WTC11 (cell line): ENCODE measurements at regions not wholly inside any gene's neighbourhood (a gene's known extent, or its start where the extent isn't known, plus 50 kb on each side); places are given as distances from the start of the nearest gene placed in this dataset.

Source experiments
- ATAC-seq: fragments of 200-7000 bp; cut with Tn5 transposase; 2 replicates; pipeline ENCODE4 v1.10.0; 2021; ENCODE audit warnings: mild to moderate bottlenecking, moderate library complexity
- CTCF ChIA-PET: fragments of 300-600 bp; sonication (Branson Sonifier 250); formaldehyde crosslinking; loops from one replicate; lab custom pipeline; 2021; ENCODE audit warnings: antibody characterized with exemption; lab: Charles Lee
- POLR2A ChIA-PET: fragments of 350-600 bp; sonication (Branson Sonifier 250); formaldehyde crosslinking; loops from one replicate; lab custom pipeline; 2021; ENCODE audit warnings: antibody characterized with exemption; lab: Charles Lee
- DNase-seq: peaks from one replicate; pipeline ENCODE4 v3.0.0; 2021; ENCODE audit warnings: low spot score
- H3K27ac Mint-ChIP-seq: 2 replicates; pipeline ENCODE4 v1.8.0; 2021; ENCODE audit warnings: mixed read lengths
- H3K27me3 Mint-ChIP-seq: 2 replicates; pipeline ENCODE4 v1.8.0; 2021; ENCODE audit warnings: low read depth, mild to moderate bottlenecking, moderate library complexity, mixed read lengths
- H3K36me3 Mint-ChIP-seq: 2 replicates; pipeline ENCODE4 v1.8.0; 2021; ENCODE audit warnings: mixed read lengths
- H3K4me1 Mint-ChIP-seq: 2 replicates; pipeline ENCODE4 v1.8.0; 2022; ENCODE audit warnings: mixed read lengths
- H3K4me3 Mint-ChIP-seq: 2 replicates; pipeline ENCODE4 v1.8.0; 2021; ENCODE audit warnings: mild to moderate bottlenecking, moderate library complexity, mixed read lengths
- H3K9me3 Mint-ChIP-seq: 2 replicates; pipeline ENCODE4 v1.8.0; 2021; ENCODE audit warnings: mixed read lengths
- AR ChIP-seq: fragments of 250-450 bp; sonication (Bioruptor Pico); IDR thresholded peaks from 2 replicates; pipeline ENCODE4 v1.9.0; 2021; ENCODE audit warnings: mild to moderate bottlenecking
- ERG ChIP-seq: fragments of 250-450 bp; sonication (Bioruptor Pico); IDR thresholded peaks from 2 replicates; pipeline ENCODE4 v1.8.0; 2021; ENCODE audit warnings: mild to moderate bottlenecking
- ETV6 ChIP-seq: sonication (generic); formaldehyde crosslinking; IDR thresholded peaks from 2 replicates; pipeline ENCODE4 v1.8.1; 2022; ENCODE audit warnings: mild to moderate bottlenecking, missing genetic modification reagents
- IRF2 ChIP-seq: sonication (generic); formaldehyde crosslinking; IDR thresholded peaks from 2 replicates; pipeline ENCODE4 v1.8.0; 2022; ENCODE audit warnings: low read depth, missing genetic modification reagents, borderline replicate concordance
- MXD4 ChIP-seq: fragments of 250-450 bp; sonication (Bioruptor Pico); IDR thresholded peaks from 2 replicates; pipeline ENCODE4 v1.8.0; 2021; ENCODE audit warnings: mild to moderate bottlenecking, moderate library complexity, borderline replicate concordance
- NFATC4 ChIP-seq: fragments of 250-450 bp; sonication (Bioruptor Pico); IDR thresholded peaks from 2 replicates; pipeline ENCODE4 v1.9.0; 2021; ENCODE audit warnings: mild to moderate bottlenecking
- SP1 ChIP-seq: sonication (generic); formaldehyde crosslinking; conservative IDR thresholded peaks from 2 replicates; pipeline ENCODE4 v1.8.1; 2022; ENCODE audit warnings: missing genetic modification reagents
- STAT6 ChIP-seq: sonication (generic); formaldehyde crosslinking; conservative IDR thresholded peaks from 2 replicates; pipeline ENCODE4 v1.8.1; 2023; ENCODE audit warnings: mild to moderate bottlenecking, low read depth, missing genetic modification reagents, moderate library complexity
- USF1 ChIP-seq: sonication (generic); formaldehyde crosslinking; IDR thresholded peaks from 2 replicates; pipeline ENCODE4 v1.8.0; 2022; ENCODE audit warnings: mild to moderate bottlenecking, missing genetic modification reagents
- ZNF121 ChIP-seq: sonication (generic); formaldehyde crosslinking; IDR thresholded peaks from 2 replicates; pipeline ENCODE4 v1.8.0; 2023; ENCODE audit warnings: missing genetic modification reagents
- ZNF219 ChIP-seq: sonication (generic); formaldehyde crosslinking; IDR thresholded peaks from 2 replicates; pipeline ENCODE4 v1.8.0; 2023; ENCODE audit warnings: missing genetic modification reagents, mild to moderate bottlenecking, borderline replicate concordance
- ZNF232 ChIP-seq: sonication (generic); formaldehyde crosslinking; IDR thresholded peaks from 2 replicates; pipeline ENCODE4 v1.8.0; 2022; ENCODE audit warnings: mild to moderate bottlenecking, missing genetic modification reagents
- ZNF263 ChIP-seq: sonication (generic); formaldehyde crosslinking; IDR thresholded peaks from 2 replicates; pipeline ENCODE4 v1.8.1; 2022; ENCODE audit warnings: low read depth, mild to moderate bottlenecking, moderate library complexity, missing genetic modification reagents
- TF ChIP-seq, protein P1 (sequence below): sonication (generic); formaldehyde crosslinking; IDR thresholded peaks from 2 replicates; pipeline ENCODE4 v1.8.1; 2022; ENCODE audit warnings: low read depth, missing genetic modification reagents, borderline replicate concordance
- TF ChIP-seq, protein P2 (sequence below): sonication (generic); formaldehyde crosslinking; IDR thresholded peaks from 2 replicates; pipeline ENCODE4 v1.8.1; 2022; ENCODE audit warnings: missing genetic modification reagents, borderline replicate concordance

GRCh38 chr15:87454860-87455259 lies 801.7 kb downstream of the NTRK3 start (continued):
- TF ChIP-seq ETV6 (no peak), ZNF219 (no peak), NFATC4 (CRISPR knock-in tag) (no peak), SP1 (CRISPR knock-in tag) (no peak), ERG (CRISPR knock-in tag) (no peak), USF1 (CRISPR knock-in tag) (no peak), ZNF121 (CRISPR knock-in tag) (no peak), ZNF263 (CRISPR knock-in tag) (no peak), STAT6 (CRISPR knock-in tag) (no peak), IRF2 (no peak)
- TF ChIP-seq, protein P1, sequence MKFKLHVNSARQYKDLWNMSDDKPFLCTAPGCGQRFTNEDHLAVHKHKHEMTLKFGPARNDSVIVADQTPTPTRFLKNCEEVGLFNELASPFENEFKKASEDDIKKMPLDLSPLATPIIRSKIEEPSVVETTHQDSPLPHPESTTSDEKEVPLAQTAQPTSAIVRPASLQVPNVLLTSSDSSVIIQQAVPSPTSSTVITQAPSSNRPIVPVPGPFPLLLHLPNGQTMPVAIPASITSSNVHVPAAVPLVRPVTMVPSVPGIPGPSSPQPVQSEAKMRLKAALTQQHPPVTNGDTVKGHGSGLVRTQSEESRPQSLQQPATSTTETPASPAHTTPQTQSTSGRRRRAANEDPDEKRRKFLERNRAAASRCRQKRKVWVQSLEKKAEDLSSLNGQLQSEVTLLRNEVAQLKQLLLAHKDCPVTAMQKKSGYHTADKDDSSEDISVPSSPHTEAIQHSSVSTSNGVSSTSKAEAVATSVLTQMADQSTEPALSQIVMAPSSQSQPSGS (CRISPR knock-in tag) = no peak
- TF ChIP-seq, protein P2, sequence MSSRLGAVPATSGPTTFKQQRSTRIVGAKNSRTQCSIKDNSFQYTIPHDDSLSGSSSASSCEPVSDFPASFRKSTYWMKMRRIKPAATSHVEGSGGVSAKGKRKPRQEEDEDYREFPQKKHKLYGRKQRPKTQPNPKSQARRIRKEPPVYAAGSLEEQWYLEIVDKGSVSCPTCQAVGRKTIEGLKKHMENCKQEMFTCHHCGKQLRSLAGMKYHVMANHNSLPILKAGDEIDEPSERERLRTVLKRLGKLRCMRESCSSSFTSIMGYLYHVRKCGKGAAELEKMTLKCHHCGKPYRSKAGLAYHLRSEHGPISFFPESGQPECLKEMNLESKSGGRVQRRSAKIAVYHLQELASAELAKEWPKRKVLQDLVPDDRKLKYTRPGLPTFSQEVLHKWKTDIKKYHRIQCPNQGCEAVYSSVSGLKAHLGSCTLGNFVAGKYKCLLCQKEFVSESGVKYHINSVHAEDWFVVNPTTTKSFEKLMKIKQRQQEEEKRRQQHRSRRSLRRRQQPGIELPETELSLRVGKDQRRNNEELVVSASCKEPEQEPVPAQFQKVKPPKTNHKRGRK (CRISPR knock-in tag) = no peak

GRCh38 chr15:87450314-87450713 lies 806.2 kb downstream of the NTRK3 start:
- Mint-ChIP-seq H3K36me3 (no peaks in the 10 kb centered on the region), H3K4me3 (no peak overlapping the region), H3K27me3 (no peaks in the 10 kb centered on the region), H3K4me1 (peaks cover 5% of the 10 kb centered on the region), H3K27ac (no peak overlapping the region), H3K9me3 (peaks cover 17% of the 10 kb centered on the region)
- TF ChIP-seq USF1 (CRISPR knock-in tag) (no peak), ZNF232 (CRISPR knock-in tag) (no peak)
- ChIA-PET CTCF (no interaction called here), POLR2A (interaction anchor here (0.6 kb wide), 1 partner anchor 407 kb away, joined by 8 read pairs; no protein-coding TSS in a partner anchor)
- ATAC-seq (no peak), DNase-seq (no peak)

DNA sequence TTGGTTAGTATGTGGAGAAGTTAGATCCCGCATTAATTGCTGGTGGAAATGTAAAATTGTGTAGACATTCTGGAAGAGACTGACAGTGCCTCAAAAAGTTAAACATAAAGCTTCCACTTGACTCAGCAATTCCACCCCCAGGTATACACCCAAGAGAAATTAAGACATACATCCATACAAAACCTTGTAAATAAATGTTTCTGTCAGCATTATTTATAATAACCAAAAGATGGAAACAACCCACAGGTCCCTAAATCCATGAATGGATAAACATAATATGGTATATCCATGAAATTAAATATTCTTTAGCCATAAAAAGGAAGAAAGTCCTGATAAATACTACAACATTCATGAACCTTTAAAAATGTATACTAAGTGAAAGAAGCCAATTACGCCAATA lies 817.4 kb downstream of the NTRK3 start:
- TF ChIP-seq MXD4 (CRISPR knock-in tag) (no peak), AR (CRISPR knock-in tag) (no peak)
- H3K9me3 Mint-ChIP-seq = peaks cover 5% of the 10 kb centered on the region; the same call in 1 of the 2 replicates
- H3K27ac Mint-ChIP-seq = no peak overlapping the region
- H3K4me1 Mint-ChIP-seq = peaks cover 4% of the 10 kb centered on the region
- H3K4me3 Mint-ChIP-seq = no peak overlapping the region
- H3K36me3 Mint-ChIP-seq = no peaks in the 10 kb centered on the region
- POLR2A ChIA-PET = no interaction called here
- no peaks in the 10 kb centered on the region for H3K27me3 Mint-ChIP-seq
- CTCF ChIA-PET = no interaction called here
- no peak for ATAC-seq
- DNase-seq = no peak
